Thymus (tissue), 11 donors: ENCODE measurements at regions not wholly inside any gene's neighbourhood (a gene's known extent, or its start where the extent isn't known, plus 50 kb on each side); places are given as distances from the start of the nearest gene placed in this dataset.

Experiments used
- DNase-seq, 9 donors: peaks; one replicate each; pipeline ENCODE4 v3.0.0-alpha.2; 2013; ENCODE audit warnings: low spot score in 9 of 9, low read depth in 6 of 9, missing footprints in 1 of 9
- H3K27ac ChIP-seq, 2 donors: one replicate each; pipeline ENCODE4 v1.5.1; 2013; ENCODE audit warnings: control low read depth in 1 of 2, low read depth in 1 of 2, low read length in 1 of 2, mild to moderate bottlenecking in 1 of 2, moderate library complexity in 1 of 2
- H3K27me3 ChIP-seq, 2 donors: one replicate each; pipeline ENCODE4 v1.5.1; 2013; ENCODE audit warnings: low read length in 1 of 2; ENCODE audit not compliant: control insufficient read depth in 2 of 2, insufficient read depth in 1 of 2
- H3K36me3 ChIP-seq, 2 donors: one replicate each; pipeline ENCODE4 v1.5.1; 2013; ENCODE audit warnings: low read length in 1 of 2, mild to moderate bottlenecking in 1 of 2, moderate library complexity in 1 of 2; ENCODE audit not compliant: control insufficient read depth in 2 of 2, insufficient read depth in 2 of 2
- H3K4me1 ChIP-seq, 2 donors: one replicate each; pipeline ENCODE4 v1.5.1; 2013; ENCODE audit warnings: low read length in 2 of 2; ENCODE audit not compliant: control insufficient read depth in 2 of 2, insufficient read depth in 2 of 2
- H3K4me3 ChIP-seq, 2 donors: one replicate each; pipeline ENCODE4 v1.5.1; 2013; ENCODE audit warnings: low read length in 2 of 2, control low read depth in 1 of 2, mild to moderate bottlenecking in 1 of 2
- H3K9me3 ChIP-seq, 2 donors: one replicate each; pipeline ENCODE4 v1.5.1; 2013; ENCODE audit warnings: low read length in 1 of 2, mild to moderate bottlenecking in 1 of 2; ENCODE audit not compliant: control insufficient read depth in 2 of 2, insufficient read depth in 1 of 2
- WGBS: extraction: QIAGEN DNeasy Blood & Tissue Kit; methylation state at CpG from one replicate; pipeline ENCODE4 v1.1.7; 2013; 5-methylcytosine and 5-hydroxymethylcytosine counted together
- donor health status: healthy.

DNA sequence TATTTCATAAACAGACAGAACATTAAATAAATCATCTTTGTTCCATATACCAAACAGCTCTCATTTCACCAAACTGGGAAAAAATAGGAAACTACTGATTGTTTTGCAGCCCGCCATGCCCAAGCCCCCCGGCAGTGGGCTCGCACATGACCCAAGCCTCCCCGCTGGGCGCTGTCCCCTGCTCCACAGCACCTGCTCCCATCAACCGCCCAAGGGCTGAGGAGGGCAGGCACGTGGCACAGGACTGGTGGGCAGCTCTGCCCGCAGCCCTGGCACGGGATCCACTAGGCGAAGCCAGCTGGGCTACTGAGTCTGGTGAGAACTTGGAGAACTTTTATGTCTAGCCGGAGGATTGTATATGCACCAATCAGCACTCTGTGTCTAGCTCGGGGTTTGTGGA is 554.8 kb upstream of the CCNG1 start:
- Histone ChIP-seq H3K4me1 (no peaks in the 10 kb centered on the region), H3K27me3 (no peaks in the 10 kb centered on the region), H3K36me3 (no peaks in the 10 kb centered on the region), H3K27ac (no peak overlapping the region), H3K4me3 (no peak overlapping the region), H3K9me3 (peaks cover 0 to 14% of the 10 kb centered on the region in 2 donors)
- 90% methylated on average over 12 of the region's 12 CpGs for WGBS
- DNase-seq, result no peak

DNA sequence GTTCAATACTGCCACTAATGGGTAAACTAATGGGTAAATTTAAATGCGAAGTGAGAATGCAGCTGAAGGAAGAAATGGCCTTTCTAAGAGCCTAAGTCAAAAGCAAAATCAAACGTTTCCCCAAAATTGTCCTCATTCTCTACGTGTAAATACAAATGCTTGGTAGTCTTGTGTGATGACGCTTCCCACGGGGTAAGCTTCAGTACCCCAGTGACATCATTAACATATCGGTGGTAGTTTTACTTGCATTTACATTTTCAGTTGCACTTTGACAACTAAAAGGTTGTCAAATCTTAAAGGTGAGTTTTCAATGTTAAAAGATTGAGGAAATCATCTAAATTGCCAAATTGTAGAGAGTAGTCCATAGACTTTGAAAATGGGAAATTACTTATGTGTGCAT is 550.7 kb upstream of the CCNG1 start:
- H3K36me3 ChIP-seq, result no peaks in the 10 kb centered on the region
- no peaks in the 10 kb centered on the region for H3K4me1 ChIP-seq
- H3K27ac ChIP-seq, result no peak overlapping the region
- H3K27me3 ChIP-seq, result no peaks in the 10 kb centered on the region
- DNase-seq, result no peak
- WGBS, result 65% methylated on average over 6 of the region's 6 CpGs
- no peak overlapping the region for H3K4me3 ChIP-seq
- H3K9me3 ChIP-seq, result peaks cover 0 to 3% of the 10 kb centered on the region in 2 donors

DNA sequence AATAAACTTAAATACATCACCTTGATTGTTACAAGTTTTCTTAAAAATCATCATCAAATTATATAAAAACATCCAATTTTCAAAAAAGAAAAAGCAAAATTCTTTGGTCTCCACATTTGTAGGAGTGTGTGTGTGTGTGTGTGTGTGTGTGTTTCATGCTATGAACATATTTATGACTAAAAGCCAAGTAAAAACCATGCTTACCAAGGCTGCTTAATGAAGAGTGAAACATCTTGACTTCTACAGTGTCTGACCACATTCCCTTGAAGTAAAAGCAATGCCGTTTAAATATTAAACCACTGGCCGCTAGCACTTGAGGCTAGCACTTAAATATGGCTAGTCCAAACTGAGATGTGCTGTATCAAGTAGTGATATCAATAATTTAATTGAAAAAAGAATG is 549.1 kb upstream of the CCNG1 start:
- Histone ChIP-seq H3K27ac (no peak overlapping the region), H3K4me3 (no peak overlapping the region), H3K9me3 (no peaks in the 10 kb centered on the region), H3K27me3 (no peaks in the 10 kb centered on the region), H3K4me1 (no peaks in the 10 kb centered on the region), H3K36me3 (no peaks in the 10 kb centered on the region)
- DNase-seq, result no peak
- WGBS, result 94% methylated on average over 2 of the region's 2 CpGs

DNA sequence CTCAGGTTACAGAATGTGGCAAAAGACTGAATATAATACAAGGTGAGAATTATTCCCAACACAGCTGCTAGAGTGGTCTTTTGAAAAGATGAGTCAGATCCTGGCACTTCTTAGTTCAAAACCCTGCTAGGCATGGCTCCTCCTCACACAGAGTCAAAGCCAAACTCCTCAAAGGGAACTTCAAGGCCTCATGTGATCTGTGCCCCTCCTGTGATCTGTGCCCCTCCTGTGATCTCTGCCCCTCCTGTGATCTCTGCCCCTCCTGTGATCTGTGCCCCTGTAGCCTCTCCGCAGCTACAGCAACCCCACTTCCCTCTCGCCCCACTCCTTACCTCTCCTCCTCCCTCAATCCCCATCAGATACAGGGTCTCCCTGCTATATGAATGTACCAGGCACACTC is 525.5 kb upstream of the CCNG1 start:
- 61% methylated on average over 2 of the region's 2 CpGs for WGBS

DNA sequence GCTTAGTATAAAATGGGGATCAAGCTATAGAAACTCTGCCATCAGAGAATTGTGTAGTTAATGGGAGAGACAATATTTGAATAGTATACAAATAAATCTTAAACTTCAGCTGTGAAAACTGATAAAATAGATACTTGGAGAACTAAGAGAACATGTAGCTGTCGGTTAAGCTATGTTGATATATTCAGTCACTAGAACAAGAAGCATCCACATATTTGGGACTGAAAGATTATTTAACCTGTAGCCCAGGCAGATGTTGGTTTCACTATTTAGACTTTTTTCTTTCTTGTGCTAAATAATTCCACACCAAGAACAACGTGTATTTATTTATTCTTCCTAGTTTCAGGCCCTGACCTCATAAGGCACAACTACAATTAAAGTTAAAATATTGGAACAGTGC is 521.0 kb upstream of the CCNG1 start:
- H3K36me3 ChIP-seq, result no peaks in the 10 kb centered on the region
- 88% methylated on average over 2 of the region's 2 CpGs for WGBS
- no peak for DNase-seq
- H3K9me3 ChIP-seq, result no peaks in the 10 kb centered on the region
- H3K27me3 ChIP-seq, result no peaks in the 10 kb centered on the region
- H3K4me1 ChIP-seq, result no peaks in the 10 kb centered on the region
- H3K4me3 ChIP-seq, result no peak overlapping the region
- no peak overlapping the region for H3K27ac ChIP-seq

More for the DNA sequence above, 525.5 kb upstream of the CCNG1 start:
- DNase-seq, result no peak
- Histone ChIP-seq H3K4me1 (no peaks in the 10 kb centered on the region), H3K36me3 (no peaks in the 10 kb centered on the region), H3K9me3 (no peaks in the 10 kb centered on the region), H3K27me3 (no peaks in the 10 kb centered on the region), H3K4me3 (no peak overlapping the region), H3K27ac (no peak overlapping the region)

DNA sequence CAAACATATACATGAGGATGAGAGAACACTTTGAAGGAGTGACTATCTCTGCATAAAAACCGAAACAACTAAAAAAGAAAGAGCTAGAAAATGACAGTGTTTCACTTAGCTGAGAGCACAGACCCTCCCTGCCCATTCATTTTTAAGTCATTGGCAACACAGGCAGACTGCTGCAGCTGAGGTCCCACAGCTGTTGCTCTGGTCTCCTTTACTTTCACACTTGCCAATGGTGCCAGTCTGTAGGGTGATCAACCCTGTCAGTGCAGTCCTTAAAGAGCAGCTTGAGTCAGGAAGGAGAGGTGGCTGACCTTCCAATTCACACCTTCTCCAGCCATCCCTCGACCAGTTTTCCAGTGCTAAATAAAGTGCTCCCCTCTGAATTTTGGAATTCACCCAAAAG is 508.3 kb upstream of the CCNG1 start:
- H3K4me1 ChIP-seq, result no peaks in the 10 kb centered on the region
- no peaks in the 10 kb centered on the region for H3K36me3 ChIP-seq
- no peaks in the 10 kb centered on the region for H3K27me3 ChIP-seq
- DNase-seq, result no peak
- H3K27ac ChIP-seq, result no peak overlapping the region
- H3K9me3 ChIP-seq, result no peaks in the 10 kb centered on the region
- 63% methylated on average over 2 of the region's 2 CpGs for WGBS
- no peak overlapping the region for H3K4me3 ChIP-seq

DNA sequence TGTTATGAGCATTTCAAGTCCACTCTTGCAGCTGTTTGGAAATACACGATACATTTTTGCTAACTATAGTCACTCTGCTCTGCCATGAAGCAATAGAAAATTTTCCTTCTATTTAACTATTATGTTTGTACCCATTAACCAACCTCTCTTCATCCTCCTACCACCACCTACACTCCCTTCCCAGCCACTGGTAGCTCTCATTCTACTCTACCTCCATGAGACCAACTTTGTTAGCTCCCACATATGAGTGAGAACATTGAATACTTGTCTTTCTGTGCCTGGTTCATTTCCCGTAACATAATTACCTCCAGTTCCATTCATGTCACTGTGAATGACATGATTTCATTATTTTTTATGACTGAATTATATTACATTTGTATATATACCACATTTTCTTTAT is 505.9 kb upstream of the CCNG1 start:
- Histone ChIP-seq H3K27ac (no peak overlapping the region), H3K27me3 (no peaks in the 10 kb centered on the region), H3K9me3 (peaks cover 2 to 13% of the 10 kb centered on the region in 2 donors), H3K36me3 (no peaks in the 10 kb centered on the region), H3K4me3 (no peak overlapping the region), H3K4me1 (no peaks in the 10 kb centered on the region)
- DNase-seq, result no peak
- 92% methylated on average over 2 of the region's 2 CpGs for WGBS

DNA sequence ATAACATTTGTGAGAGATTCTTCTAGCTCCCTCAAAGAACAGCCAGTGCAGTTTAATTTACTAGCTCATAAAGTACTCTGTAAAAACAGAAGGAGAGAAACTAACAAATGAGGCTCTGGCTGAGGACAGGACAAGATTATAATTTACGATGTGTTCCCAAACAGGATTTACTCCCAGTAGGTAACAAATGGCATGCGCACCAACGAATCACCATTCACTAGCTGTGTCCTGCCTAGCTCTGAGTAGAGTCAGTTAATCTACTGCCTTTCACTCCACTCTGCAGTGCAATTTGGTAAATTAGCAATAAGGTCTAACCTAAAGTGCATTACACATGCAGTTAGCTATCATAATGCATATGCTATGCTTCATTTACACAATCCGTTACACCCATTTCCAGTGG is 497.4 kb upstream of the CCNG1 start:
- H3K4me1 ChIP-seq, result no peaks in the 10 kb centered on the region
- H3K27ac ChIP-seq, result no peak overlapping the region
- DNase-seq, result no peak
- no peaks in the 10 kb centered on the region for H3K36me3 ChIP-seq
- H3K4me3 ChIP-seq, result no peak overlapping the region
- no peaks in the 10 kb centered on the region for H3K27me3 ChIP-seq
- 68% methylated on average over 4 of the region's 4 CpGs for WGBS
- H3K9me3 ChIP-seq, result peaks cover 1 to 10% of the 10 kb centered on the region in 2 donors

DNA sequence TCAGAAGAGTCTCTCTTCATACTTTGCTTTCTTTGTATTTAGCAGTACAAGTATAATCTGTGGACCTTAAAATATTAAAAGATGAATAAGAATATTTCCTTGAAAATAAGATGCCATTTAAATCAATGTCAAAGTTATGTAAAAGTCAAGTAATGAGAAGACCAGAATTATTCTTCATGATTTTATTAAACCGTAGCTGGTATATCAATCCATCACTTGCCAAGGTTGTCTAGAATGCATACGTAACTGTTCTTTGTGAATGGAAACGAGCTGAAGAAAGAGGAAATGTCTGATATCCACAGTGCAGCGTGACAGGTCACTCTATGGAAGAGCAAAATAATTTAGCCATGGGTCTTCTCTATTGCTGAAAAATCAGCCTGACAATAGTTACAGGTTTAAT is 488.7 kb upstream of the CCNG1 start:
- WGBS, result 75% methylated on average over 4 of the region's 4 CpGs
- DNase-seq, result no peak

DNA sequence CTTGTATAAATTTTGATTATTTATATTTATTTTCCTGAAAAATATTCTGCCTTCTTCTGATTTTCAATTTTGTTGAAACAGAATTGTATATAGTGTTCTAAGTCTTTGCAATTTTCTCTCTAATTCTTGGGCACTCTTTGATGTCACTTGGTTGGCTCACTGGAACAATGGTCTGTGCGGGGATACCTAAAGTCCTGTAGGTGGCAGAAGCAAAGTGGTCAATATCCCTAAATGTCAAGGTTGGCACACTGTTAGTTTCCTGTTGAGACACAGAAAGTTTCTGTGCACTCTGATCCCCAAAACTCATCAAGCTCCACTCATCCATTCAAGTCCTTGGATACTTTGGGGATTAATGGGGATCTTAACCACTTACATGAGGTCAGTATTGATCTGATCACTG is 480.8 kb upstream of the CCNG1 start:
- DNase-seq, result no peak
- 92% methylated on average over 1 of the region's 1 CpG for WGBS
- Histone ChIP-seq H3K4me3 (no peak overlapping the region), H3K9me3 (no peaks in the 10 kb centered on the region), H3K36me3 (no peaks in the 10 kb centered on the region), H3K27me3 (no peaks in the 10 kb centered on the region), H3K27ac (no peak overlapping the region), H3K4me1 (no peaks in the 10 kb centered on the region)

More for the DNA sequence above, 488.7 kb upstream of the CCNG1 start:
- no peaks in the 10 kb centered on the region for H3K36me3 ChIP-seq
- no peaks in the 10 kb centered on the region for H3K27me3 ChIP-seq
- no peaks in the 10 kb centered on the region for H3K4me1 ChIP-seq
- no peaks in the 10 kb centered on the region for H3K9me3 ChIP-seq
- no peak overlapping the region for H3K27ac ChIP-seq
- no peak overlapping the region for H3K4me3 ChIP-seq
